GM21515 (cell line): ENCODE measurements at regions not wholly inside any gene's neighbourhood (a gene's known extent, or its start where the extent isn't known, plus 50 kb on each side); places are given as distances from the start of the nearest gene placed in this dataset.
"Not testable (repeated sequence)": the region's sequence is repeated elsewhere in the genome, so short reads cannot be mapped to it uniquely, and the experiment has no call there.

Source experiments
- ATAC-seq: cut with Tn5 transposase; IDR thresholded peaks from one replicate; pipeline ENCODE4 v1.9.1; 2021; ENCODE audit not compliant: unreplicated experiment

DNA sequence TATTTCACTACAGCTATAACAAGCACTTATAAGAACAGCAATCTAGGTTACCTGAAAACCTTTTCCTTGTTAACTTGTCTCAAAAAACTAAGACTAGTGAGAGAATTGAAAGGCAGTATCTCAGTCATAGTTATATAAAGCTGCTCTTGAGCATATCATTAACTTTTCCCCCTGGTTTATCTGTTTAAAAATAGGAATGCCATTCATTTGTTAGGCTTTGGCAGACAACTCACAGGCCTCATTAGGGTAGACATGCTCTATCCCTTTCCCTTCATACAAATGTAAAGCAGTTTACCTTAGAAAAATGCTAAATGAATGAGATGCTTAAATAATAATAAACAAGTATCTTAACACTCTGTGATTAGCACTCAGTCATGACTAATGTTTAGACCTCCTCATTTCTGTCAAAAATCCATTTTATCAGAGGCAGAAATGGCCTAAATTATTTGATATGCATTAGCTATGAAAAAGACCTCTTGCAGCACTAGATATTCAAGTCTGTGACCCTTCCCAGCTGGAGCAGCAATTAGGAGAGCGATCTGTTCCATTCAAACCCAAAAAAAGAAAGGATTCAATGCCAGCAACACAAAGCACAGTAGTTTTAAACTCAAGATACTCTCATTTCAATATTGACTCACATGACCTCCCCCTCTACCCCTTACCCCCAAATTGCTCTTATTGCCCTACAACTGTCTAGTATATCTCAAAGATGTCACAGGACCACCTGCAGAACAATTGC, 1578.8 kb upstream of the WWC1 start:
- no peak for ATAC-seq

DNA sequence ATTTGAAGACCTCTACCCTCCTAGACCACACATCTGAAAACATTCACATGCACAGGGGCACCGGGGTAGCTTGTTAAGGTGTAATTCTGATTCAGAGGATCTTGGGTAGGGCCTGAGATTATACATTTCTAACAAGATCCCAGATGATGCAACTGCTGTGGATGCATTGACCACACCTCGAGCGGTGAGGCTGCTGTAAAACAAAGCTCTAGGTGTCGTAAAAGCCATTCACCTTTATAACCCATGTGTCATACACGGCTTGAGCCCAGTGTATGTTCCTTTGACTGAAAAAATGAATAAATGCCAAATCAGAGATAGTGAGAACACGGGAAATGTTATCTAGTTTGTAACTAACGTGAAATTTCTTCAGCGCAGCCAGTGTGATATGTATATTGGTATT, 1578.2 kb upstream of the WWC1 start:
- ATAC-seq, result no peak

GRCh38 chr5:166716856-166717492, 1574.5 kb upstream of the WWC1 start:
- no peak for ATAC-seq

DNA sequence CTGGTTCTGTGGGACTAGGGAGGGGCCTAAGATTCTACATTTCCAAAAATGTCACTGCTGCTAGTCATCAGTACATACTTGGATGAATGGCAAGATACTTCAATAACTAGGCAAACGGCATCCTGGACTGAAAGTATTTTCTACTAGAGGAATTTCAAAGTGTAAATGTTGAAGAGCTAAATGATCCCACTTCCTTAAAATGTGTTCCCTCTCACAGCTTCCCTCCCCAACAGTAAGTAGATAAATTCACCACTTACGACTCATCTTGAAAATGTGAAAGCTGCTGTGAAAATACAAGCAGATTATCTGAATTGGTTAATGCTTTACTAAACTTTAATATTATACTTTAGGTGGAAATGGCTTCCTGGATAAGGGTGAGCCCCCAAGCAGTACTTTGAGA, 1571.5 kb upstream of the WWC1 start:
- no peak for ATAC-seq

DNA sequence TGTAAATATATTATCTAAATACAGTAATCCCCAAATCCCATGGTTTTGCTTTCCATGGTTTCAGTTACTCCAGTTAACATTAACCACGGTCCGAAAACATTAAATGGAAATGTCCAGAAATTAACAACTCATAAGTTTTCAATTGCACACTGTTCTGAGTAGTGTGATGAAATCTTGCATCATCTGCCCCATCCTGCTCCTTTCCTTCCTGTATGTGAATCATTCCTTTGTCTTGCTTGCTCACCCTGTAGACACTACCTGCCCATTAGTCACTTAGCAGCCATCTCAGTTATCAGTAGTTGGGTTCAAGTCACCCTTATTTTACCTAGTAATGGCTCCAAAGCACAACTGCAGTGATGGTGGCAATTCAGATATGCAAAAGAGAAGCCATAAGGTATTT, 1568.5 kb upstream of the WWC1 start:
- no peak for ATAC-seq

GRCh38 chr5:166724284-166724683, 1567.2 kb upstream of the WWC1 start:
- ATAC-seq, result no peak

- no peak for ATAC-seq
Measured at GRCh38 chr5:166725593-166725992, 1565.9 kb upstream of the WWC1 start.

DNA sequence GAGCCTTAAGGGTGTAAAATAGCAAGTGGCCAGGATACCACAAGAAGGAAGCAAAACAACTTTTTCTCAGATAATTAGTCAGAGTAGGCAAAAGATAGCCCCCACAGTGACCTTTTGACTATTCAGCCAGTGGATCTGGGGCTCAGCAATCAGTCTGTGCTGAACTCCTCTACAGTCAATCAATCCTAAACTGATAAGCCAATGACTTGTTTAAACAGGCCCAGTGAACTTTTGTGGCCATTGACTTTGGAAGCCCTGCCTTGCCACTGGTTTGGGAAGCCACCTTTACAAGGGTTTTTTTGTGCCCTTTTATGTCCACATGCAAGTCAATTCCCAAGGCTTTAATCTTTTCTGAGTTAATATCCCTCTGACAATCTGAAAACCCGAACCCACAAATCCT, 1565.0 kb upstream of the WWC1 start:
- no peak for ATAC-seq

GRCh38 chr5:166742951-166743350, 1548.5 kb upstream of the WWC1 start:
- ATAC-seq, result not testable (repeated sequence)

GRCh38 chr5:166746506-166746905, 1544.9 kb upstream of the WWC1 start:
- ATAC-seq, result no peak

DNA sequence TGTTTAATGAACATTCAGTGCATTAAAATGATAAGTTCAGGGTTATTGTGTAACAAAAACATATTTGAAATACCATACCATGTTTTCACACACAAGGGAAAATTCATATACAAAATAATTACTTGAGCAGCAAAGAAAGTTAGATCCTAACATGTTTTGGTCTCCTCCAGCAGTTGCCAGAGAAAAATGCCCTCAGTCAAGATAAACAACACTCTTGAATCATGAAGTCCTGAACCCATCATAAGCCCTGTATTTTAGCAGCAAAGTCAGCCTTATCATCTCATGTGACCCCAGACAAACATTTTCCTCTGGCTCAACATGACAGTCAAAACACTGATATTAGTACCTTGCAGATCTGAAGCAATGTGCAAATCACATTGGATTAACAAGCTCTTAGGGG, 1541.1 kb upstream of the WWC1 start:
- no peak for ATAC-seq

- no peak for ATAC-seq
Measured at GRCh38 chr5:166758151-166758550, 1533.3 kb upstream of the WWC1 start.

DNA sequence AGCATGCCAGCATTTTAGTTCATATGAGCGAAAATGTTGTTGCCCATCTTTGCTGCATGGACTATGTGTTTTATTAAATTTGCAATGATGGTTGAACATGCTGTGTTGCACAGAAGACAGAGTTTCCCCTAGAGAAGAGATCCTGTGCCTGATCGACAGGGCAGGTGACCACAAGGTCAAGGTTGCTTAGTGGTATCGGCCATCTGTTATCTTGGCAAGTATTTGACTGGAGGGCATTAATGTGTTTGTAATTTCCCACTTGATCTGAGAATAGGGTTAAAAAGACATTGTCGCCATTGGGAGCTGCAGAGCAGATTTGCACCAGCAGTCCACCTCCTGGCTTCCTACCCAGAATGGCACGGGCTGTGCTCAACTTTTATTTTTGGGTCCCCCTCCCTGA, 1523.6 kb upstream of the WWC1 start:
- no peak for ATAC-seq

- ATAC-seq, result no peak
Measured at GRCh38 chr5:166768536-166768935, 1522.9 kb upstream of the WWC1 start.

GRCh38 chr5:166772770-166773169, 1518.7 kb upstream of the WWC1 start:
- ATAC-seq, result no peak

GRCh38 chr5:166781737-166782136, 1509.7 kb upstream of the WWC1 start:
- ATAC-seq, result no peak

DNA sequence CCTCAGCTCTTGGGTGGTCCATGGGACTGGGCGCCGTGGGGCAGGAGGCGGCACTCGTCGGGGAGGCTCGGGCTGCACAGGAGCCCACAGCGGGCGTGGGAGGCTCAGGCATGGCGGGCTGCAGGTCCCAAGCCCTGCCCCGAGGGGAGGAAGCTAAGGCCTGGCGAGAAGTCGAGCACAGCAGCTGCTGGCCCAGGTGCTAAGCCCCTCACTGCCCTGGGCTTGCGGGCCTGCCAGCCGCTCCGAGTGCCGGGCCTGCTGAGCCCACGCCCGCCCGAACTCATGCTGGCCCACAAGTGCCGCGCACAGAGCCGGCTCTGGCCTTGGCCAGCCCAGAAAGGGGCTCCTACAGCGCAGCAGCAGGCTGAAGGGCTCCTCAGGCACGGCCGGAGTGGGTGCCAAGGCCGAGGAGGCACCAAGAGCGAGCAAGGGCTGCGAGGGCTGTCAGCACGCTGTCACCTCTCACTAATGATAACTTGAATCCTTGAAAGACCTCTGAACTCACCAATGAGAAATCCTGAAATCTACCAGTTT, 1506.8 kb upstream of the WWC1 start:
- no peak for ATAC-seq

DNA sequence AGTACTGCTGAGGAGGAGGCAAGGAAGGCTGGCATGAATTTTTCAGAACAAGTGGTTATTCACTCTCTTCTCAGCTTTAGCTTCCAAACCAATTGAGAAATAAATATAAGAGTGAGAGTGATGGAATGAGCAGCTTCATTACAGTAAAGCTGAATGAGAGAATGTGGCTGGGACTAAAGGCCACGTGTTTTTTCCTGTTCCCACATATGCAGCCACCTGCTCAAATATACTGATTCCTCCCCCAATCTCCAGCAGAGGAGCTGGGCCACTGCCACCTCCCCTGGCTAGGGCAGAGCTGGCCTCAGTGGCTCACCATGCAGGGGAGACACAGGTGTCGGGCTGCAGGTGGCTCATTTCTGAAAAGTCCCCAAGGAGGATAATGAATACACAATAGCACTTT, 1505.3 kb upstream of the WWC1 start:
- no peak for ATAC-seq

DNA sequence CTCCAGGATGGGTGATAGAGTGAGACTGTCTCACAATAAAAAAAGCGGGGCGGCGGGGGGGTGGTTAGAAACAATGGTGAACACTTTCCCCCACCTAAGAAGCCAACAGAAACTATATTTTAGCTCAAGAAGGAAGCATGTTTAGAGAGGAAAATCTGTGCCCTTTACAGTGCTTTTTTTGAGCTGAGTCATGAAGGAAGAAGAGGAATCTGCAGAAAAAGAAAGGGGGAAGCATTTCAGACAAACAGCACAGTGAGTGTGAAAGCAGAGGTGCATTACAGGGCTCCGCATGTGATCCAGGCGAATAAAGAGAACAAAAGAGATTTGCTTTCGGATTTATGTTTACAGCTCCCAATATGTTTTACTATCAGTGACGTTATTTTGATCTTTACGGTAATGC, 1504.6 kb upstream of the WWC1 start:
- ATAC-seq, result no peak

GRCh38 chr5:166788050-166788449, 1503.4 kb upstream of the WWC1 start:
- ATAC-seq, result no peak

GRCh38 chr5:166795756-166796155, 1495.7 kb upstream of the WWC1 start:
- no peak for ATAC-seq

DNA sequence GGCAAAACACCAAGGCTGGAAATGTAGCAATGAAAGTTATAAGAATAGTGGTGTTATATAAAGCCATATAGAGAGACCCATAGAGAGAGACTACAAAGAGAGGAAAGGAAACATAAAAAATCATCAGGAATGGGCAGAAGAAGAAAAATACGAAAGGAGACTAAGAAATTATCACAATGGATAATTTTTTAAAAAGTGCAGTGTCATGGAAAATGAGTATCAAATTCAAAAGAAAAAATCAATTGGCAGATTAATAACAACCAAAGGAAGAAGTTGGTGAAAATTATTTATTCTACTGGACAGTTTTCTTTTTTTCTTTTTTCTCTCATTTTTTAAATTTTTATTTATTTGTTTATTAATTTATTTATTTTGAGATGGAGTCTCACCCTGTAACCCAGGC, 1488.4 kb upstream of the WWC1 start:
- no peak for ATAC-seq

- not testable (repeated sequence) for ATAC-seq
Measured at GRCh38 chr5:166804223-166804622, 1487.2 kb upstream of the WWC1 start.
